GM13977 (cell line): ENCODE measurements at regions not wholly inside any gene's neighbourhood (a gene's known extent, or its start where the extent isn't known, plus 50 kb on each side); places are given as distances from the start of the nearest gene placed in this dataset.

Experiments used
- DNase-seq: peaks from one replicate; pipeline ENCODE4 v3.0.0; 2012; ENCODE audit warnings: low spot score
- in situ Hi-C: fragments of 300-500 bp; cut with MboI; formaldehyde crosslinking; loops from one replicate; pipeline ENCODE4 v1.12.0; 2022; ENCODE audit warnings: low sequenced_read_pairs, low pct_unique_long_range_greater_than_20kb, mixed read lengths, inconsistent platforms; ENCODE audit not compliant: unreplicated experiment
- TF ChIP-seq, protein P1 (sequence below): IDR thresholded peaks from 2 replicates; pipeline ENCODE4 v1.5.1; 2012; ENCODE audit warnings: mild to moderate bottlenecking, control low read depth; ENCODE audit not compliant: insufficient read depth; ENCODE audit errors: extremely low read depth, missing control alignments

DNA sequence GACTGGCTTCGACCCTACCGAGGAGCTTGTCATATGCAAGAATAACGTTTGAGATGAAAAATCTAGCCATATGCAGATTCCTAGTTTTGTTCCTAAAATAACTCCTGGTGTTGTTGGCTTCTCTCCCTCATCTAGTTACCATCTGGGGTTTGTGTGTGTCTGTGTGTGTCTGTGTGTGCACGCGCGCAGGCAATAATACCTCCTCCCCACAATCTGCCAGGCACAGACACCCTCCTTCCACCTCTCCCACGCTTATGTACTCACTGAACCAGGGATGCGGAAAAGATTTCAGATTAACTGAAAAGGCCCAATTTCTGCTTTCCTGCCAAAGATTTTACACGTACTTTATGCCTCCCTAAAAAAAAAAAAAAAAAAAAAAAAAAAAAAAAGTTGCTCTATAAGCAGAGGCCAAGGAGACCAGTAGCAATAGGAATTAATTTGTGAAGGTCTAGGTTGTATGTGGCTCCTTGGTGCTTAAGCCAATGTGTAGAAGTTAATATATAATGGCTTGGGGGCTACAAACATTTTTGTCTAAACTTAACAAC lies 452.7 kb downstream of the NUF2 start:
- DNase-seq, result no peak
- in situ Hi-C loops, result no loop called here
- TF ChIP-seq, protein P1, sequence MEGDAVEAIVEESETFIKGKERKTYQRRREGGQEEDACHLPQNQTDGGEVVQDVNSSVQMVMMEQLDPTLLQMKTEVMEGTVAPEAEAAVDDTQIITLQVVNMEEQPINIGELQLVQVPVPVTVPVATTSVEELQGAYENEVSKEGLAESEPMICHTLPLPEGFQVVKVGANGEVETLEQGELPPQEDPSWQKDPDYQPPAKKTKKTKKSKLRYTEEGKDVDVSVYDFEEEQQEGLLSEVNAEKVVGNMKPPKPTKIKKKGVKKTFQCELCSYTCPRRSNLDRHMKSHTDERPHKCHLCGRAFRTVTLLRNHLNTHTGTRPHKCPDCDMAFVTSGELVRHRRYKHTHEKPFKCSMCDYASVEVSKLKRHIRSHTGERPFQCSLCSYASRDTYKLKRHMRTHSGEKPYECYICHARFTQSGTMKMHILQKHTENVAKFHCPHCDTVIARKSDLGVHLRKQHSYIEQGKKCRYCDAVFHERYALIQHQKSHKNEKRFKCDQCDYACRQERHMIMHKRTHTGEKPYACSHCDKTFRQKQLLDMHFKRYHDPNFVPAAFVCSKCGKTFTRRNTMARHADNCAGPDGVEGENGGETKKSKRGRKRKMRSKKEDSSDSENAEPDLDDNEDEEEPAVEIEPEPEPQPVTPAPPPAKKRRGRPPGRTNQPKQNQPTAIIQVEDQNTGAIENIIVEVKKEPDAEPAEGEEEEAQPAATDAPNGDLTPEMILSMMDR, result no peak

DNA sequence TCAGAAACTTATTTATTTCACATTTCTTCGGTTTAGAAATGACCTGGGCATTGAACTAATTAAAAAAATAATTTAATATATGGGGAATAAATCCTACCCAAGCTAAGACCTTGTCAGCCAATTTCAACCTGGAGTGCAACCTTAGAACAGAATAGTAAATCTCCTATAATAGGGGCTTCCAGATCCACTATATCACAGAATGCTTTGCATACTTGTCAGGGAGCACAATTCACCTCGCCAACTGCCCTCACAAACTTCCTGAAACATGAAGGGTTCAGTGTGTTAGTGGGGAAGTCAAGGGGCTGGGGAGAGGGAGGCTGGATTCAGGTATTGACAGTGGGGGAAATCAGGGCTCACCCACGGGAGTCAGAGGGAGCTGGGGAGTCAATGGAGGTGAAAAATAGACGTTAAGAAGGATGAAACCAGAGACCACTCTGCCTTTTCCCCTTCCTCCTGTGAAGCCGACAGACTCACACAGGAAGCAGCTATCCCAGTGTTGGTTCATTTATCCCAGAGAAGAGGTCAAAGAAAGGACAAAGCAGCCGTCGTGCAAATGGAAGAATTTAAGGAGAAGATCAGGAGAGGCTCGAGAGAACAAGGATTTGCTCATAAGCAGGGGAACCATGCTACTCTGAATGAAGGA lies 453.3 kb downstream of the NUF2 start:
- in situ Hi-C loops, result no loop called here
- TF ChIP-seq, protein P1, result no peak
- DNase-seq, result no peak

DNA sequence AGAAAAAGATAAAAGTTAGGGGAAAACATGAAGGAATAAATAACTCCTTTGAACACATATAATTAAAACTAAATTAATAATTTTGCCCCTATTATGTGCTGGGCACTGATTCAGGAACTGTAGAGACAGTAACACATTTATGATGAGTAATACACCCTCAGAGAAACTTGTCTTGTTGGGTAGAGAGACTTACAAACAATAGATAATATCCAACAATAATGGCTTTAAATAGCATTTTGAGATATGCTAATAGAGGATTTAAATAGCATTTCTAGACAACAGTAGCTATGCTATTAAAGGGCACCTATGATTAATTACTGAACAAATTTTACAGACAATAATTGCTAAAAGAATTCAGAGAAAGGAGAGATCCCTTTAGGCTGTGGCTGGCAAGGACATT lies 455.5 kb downstream of the NUF2 start:
- in situ Hi-C loops, result no loop called here
- TF ChIP-seq, protein P1, result no peak

DNA sequence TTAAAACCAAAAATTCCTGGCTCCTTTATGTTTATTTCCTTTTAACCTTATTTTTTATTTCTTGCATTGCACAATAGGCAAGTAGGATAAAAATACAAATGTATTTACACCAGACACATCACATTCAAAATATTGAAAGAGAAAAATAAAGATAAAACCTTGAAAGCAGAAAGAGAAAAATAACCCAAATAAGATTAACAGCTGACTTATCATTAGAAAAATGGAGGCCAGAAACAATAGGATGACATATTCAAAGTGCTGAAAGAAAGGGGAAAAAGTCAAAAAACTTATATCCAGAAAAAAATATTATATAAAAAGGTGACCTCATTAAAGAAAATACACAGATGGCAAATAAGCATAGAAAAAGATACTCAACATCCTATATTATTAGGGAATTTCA lies 459.4 kb downstream of the NUF2 start:
- TF ChIP-seq, protein P1, result no peak
- in situ Hi-C loops, result no loop called here
- DNase-seq, result no peak

More for the DNA sequence above, 455.5 kb downstream of the NUF2 start:
- DNase-seq, result no peak

DNA sequence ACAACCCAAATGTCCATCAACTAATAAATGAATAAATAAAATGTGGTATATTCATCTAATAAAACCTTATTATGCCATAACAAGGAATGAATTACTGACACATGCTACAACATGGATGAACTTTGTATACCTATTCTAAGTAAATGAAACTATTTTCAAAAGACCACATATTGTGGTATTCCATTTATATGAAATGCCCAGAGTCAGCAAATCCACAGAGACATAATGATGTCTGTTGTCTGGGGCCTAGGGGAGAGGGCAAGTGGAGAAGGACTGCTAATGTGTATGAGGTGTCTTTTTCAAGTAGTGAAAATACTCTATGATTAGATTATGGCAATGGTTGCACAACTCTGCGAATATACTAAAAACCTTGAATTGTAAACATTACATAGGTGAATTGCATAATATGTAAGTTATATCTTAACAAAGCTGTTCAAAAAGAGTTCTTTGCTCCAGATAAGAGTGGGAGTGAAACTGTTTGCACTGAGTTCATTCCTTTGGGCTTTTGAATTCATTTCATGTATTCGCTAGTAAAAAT lies 464.2 kb downstream of the NUF2 start:
- in situ Hi-C loops, result no loop called here
- TF ChIP-seq, protein P1, result no peak

DNA sequence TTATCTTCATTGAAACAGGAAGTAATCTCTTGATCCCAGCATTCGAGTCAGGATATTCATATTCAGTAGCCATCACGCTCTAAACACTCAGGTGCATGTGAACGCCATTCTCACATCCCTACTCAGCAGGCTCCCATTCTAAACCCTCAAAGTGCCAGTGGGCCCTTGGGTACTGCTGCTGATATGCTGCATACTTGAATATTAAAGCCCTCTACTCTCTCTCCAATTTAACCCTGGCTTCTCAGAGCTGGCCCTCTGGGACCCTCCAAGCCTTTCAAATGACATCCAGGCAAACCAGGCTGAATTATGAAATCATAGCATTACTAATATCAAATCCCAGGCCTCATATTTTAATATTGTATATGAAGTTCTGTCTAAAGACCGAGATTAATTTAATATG lies 468.2 kb downstream of the NUF2 start:
- TF ChIP-seq, protein P1, result no peak
- no peak for DNase-seq
- in situ Hi-C loops, result no loop called here

More for the DNA sequence above, 464.2 kb downstream of the NUF2 start:
- DNase-seq, result no peak
